ENCODE measurements at regions not wholly inside any gene's neighbourhood (a gene's known extent, or its start where the extent isn't known, plus 50 kb on each side); places are given as distances from the start of the nearest gene placed in this dataset.

DNA sequence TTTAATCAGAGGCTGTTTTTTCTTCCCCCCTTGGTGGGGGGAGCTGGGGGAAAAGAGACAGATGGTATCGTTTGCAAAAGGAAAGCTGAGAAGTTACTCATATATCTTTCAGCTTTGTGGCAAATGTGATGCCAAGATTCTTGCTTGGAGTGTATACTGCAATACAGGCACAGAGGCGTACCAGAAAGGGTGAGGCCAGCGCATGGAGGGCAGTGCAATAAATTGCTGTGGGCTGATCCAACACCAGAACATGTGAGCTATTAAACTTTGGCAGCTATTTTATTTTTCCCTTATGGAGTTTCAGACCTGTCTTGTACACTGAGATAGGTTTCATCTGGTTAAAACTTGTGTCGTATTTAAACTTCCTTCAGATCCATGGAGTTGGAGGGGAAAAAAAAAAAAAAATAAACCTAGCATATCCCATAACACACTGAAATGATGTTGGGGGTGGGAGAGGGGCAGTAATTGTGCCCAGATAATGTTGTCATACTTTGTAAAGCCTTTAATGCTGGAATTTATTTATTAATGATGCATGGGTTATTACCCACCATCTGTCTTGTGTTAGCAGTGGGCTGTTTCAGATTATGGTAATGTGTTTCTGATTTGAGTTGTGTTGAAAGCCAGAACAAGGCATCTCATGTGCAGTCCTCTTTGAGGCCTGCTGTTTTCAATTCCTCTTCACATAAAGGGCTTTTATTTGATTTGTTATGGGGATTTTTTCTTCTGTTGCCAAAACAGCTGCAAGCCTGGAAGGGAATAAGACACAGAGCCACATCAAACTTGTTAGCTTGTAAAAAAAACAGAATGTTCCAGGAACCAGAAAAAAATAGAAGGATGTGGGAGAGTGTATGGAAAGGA, 891.3 kb downstream of the TLE1 start:
- ATAC-seq (peak; percentile 50), DNase-seq (peak in 2 of 3 donors; percentile 9 to 10)
- Histone ChIP-seq H3K4me1 (ENCODE audit: low read depth) (no peaks in the 10 kb centered on the region), H3K4me3 (no peak overlapping the region), H3K9me3 (peaks cover 13% of the 10 kb centered on the region), H3K36me3 (ENCODE audit: low read depth) (no peaks in the 10 kb centered on the region)
- intact Hi-C loops (cut with DNase I, micrococcal nuclease) = no loop called here
- TF ChIP-seq, protein P1, sequence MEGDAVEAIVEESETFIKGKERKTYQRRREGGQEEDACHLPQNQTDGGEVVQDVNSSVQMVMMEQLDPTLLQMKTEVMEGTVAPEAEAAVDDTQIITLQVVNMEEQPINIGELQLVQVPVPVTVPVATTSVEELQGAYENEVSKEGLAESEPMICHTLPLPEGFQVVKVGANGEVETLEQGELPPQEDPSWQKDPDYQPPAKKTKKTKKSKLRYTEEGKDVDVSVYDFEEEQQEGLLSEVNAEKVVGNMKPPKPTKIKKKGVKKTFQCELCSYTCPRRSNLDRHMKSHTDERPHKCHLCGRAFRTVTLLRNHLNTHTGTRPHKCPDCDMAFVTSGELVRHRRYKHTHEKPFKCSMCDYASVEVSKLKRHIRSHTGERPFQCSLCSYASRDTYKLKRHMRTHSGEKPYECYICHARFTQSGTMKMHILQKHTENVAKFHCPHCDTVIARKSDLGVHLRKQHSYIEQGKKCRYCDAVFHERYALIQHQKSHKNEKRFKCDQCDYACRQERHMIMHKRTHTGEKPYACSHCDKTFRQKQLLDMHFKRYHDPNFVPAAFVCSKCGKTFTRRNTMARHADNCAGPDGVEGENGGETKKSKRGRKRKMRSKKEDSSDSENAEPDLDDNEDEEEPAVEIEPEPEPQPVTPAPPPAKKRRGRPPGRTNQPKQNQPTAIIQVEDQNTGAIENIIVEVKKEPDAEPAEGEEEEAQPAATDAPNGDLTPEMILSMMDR (IDR thresholded peaks at IDR 0.05) = no peak

DNA sequence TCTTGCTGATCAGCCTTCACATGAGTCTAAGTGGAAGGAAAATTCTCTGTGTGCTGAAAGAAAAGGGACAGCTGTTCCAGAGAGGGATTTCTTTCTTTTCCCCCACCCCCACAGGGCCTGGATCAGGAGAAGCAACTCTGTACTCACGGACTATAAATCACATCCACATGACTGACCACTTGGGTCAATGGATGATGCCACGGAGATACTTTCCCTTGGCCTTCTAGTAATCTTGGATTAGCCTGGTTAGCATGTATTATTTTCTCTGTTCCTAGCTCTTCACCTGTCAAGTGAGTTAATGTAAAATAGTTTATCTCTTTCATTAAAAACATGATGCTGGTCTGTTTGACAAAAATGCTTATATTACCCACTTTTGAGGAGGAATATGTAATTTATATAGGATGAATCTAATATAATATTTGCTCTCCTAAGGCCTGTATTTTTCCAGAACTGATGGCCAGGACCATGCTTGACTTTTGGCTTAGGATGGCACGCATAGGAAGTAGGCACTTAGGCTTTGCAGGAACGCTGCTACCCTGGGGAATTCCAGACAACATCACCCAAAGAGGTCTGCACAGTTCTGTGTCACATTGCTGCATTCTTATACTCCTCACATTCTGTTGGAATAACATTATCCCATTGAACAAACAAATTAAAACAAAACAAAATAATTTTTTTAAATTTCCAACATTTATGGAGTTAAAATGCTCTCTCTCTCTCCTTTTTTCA, 892.1 kb downstream of the TLE1 start:
- no peaks in the 10 kb centered on the region for H3K4me1 ChIP-seq (ENCODE audit: low read depth)
- H3K9me3 ChIP-seq = peaks cover 7% of the 10 kb centered on the region
- H3K4me3 ChIP-seq = no peak overlapping the region
- no peak for DNase-seq
- no peak for ATAC-seq
- H3K36me3 ChIP-seq (ENCODE audit: low read depth) = no peaks in the 10 kb centered on the region
- TF ChIP-seq, protein P1 (IDR thresholded peaks at IDR 0.05) = no peak
- intact Hi-C loops (cut with DNase I, micrococcal nuclease) = no loop called here

DNA sequence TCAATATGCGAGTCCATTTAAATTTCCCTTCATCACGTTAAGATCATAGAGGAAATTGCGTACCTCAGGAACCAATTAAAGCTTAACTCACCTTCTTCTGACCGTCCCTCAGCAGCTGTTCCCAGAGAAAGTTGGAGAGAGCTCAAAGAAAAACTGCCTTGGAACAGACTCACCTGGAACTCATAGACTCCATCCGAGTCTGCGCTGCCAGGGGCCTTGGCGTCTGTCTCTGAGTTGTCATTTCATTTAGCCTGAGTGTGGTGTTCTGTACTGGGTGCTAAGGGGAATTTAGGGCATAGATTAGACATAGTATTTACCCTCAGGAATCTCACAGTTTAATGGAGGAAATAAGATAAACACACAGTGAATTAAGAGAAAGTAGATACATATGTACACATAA, 892.7 kb downstream of the TLE1 start:
- Histone ChIP-seq H3K9me3 (peaks cover 7% of the 10 kb centered on the region), H3K4me3 (no peak overlapping the region), H3K36me3 (ENCODE audit: low read depth) (no peaks in the 10 kb centered on the region), H3K4me1 (ENCODE audit: low read depth) (no peaks in the 10 kb centered on the region)
- ATAC-seq = no peak
- intact Hi-C loops (cut with DNase I, micrococcal nuclease) = no loop called here
- TF ChIP-seq, protein P1 (IDR thresholded peaks at IDR 0.05) = no peak
- no peak for DNase-seq

DNA sequence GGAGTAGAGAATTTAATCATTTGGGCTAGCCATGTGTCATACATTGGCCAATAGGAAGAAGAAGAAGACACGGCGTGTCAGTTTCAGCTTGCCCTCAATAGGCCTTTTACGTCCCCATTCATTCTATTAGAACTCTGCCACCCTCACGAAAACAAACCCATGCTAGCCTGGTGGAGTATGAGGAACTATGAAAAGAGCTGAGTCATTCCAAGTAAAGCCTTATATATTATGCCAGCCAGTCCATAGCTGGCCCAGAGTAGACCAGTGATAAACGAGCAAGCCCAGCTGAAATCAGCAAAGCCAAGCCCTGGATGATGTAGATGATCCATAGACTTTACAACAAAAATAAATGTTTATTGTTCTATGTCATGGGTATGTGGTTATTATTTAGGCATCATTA, 895.1 kb downstream of the TLE1 start:
- ATAC-seq = no peak
- intact Hi-C loops (cut with DNase I, micrococcal nuclease) = no loop called here
- Histone ChIP-seq H3K4me3 (no peak overlapping the region), H3K36me3 (ENCODE audit: low read depth) (no peaks in the 10 kb centered on the region), H3K9me3 (no peaks in the 10 kb centered on the region), H3K4me1 (ENCODE audit: low read depth) (no peaks in the 10 kb centered on the region)
- TF ChIP-seq, protein P1 (IDR thresholded peaks at IDR 0.05) = no peak
- DNase-seq = no peak

DNA sequence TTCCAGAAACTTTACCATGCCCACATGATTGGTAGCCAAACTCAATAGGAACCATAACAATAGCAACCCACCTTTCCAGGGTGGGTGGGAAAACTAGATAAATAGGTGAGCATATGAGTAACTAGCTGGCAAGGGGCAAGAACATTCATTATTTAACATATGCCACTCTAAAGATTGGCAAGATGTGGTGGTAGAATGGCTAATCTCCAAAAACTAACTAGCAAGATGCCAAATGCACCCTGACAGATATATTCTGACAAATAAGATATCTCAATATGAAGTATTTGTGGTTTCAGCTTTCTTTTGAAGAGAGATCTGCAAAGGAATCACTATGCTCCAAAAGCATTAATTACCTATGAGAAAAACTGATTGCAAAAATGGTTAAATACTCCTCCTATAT, 895.6 kb downstream of the TLE1 start:
- Histone ChIP-seq H3K4me3 (no peak overlapping the region), H3K36me3 (ENCODE audit: low read depth) (no peaks in the 10 kb centered on the region), H3K4me1 (ENCODE audit: low read depth) (no peaks in the 10 kb centered on the region), H3K9me3 (no peaks in the 10 kb centered on the region)
- DNase-seq (no peak), ATAC-seq (no peak)
- TF ChIP-seq, protein P1 (IDR thresholded peaks at IDR 0.05) = no peak
- intact Hi-C loops (cut with DNase I, micrococcal nuclease) = no loop called here
